ENCODE measurements at regions not wholly inside any gene's neighbourhood (a gene's known extent, or its start where the extent isn't known, plus 50 kb on each side); places are given as distances from the start of the nearest gene placed in this dataset.

GRCh38 chr1:83763361-83764095, 235.4 kb downstream of the TTLL7 start:
- TF ChIP-seq CTCF (IDR thresholded peaks at IDR 0.05) (no peak), POLR2A (IDR thresholded peaks at IDR 0.05) (no peak), EP300 (IDR thresholded peaks at IDR 0.05) (no peak), POLR2AphosphoS5 (IDR thresholded peaks at IDR 0.05) (no peak)
- no peaks in the 10 kb centered on the region for H3K9me3 ChIP-seq
- H3K4me1 ChIP-seq = peaks cover 0 to 9% (median 0%) of the 10 kb centered on the region in 3 donors
- H3K27me3 ChIP-seq = no peaks in the 10 kb centered on the region
- WGBS, 2 donors (ENCODE audit: low coverage in 1 of 2) = 60 to 66% methylated on average over 6 of the region's 6 CpGs
- H3K36me3 ChIP-seq = no peaks in the 10 kb centered on the region
- no peak overlapping the region for H3K4me3 ChIP-seq
- H3K27ac ChIP-seq = no peak overlapping the region
- no peak for ATAC-seq

GRCh38 chr1:83762416-83762815, 236.5 kb downstream of the TTLL7 start:
- Histone ChIP-seq H3K27me3 (no peaks in the 10 kb centered on the region), H3K36me3 (no peaks in the 10 kb centered on the region), H3K27ac (no peak overlapping the region), H3K9me3 (no peaks in the 10 kb centered on the region), H3K4me3 (no peak overlapping the region), H3K4me1 (peaks cover 0 to 9% (median 0%) of the 10 kb centered on the region in 3 donors)
- TF ChIP-seq CTCF (IDR thresholded peaks at IDR 0.05) (no peak), POLR2A (IDR thresholded peaks at IDR 0.05) (no peak), EP300 (IDR thresholded peaks at IDR 0.05) (no peak), POLR2AphosphoS5 (IDR thresholded peaks at IDR 0.05) (no peak)
- ATAC-seq = no peak
- 77 to 84% methylated on average over 3 to 5 of the region's 5 CpGs for WGBS, 2 donors (ENCODE audit: low coverage in 1 of 2)

GRCh38 chr1:83762039-83762365, 236.9 kb downstream of the TTLL7 start:
- no peak overlapping the region for H3K27ac ChIP-seq
- no peaks in the 10 kb centered on the region for H3K9me3 ChIP-seq
- H3K27me3 ChIP-seq = no peaks in the 10 kb centered on the region
- no peak overlapping the region for H3K4me3 ChIP-seq
- H3K4me1 ChIP-seq = peaks cover 0 to 9% (median 0%) of the 10 kb centered on the region in 3 donors
- no peaks in the 10 kb centered on the region for H3K36me3 ChIP-seq
- TF ChIP-seq POLR2AphosphoS5 (IDR thresholded peaks at IDR 0.05) (no peak), POLR2A (IDR thresholded peaks at IDR 0.05) (no peak), CTCF (IDR thresholded peaks at IDR 0.05) (no peak), EP300 (IDR thresholded peaks at IDR 0.05) (no peak)
- no peak for ATAC-seq
- 40 to 69% methylated on average over 3 of the region's 3 CpGs for WGBS, 2 donors (ENCODE audit: low coverage in 1 of 2)

GRCh38 chr1:83761167-83762038, 237.5 kb downstream of the TTLL7 start:
- peaks cover 0 to 9% (median 0%) of the 10 kb centered on the region in 3 donors for H3K4me1 ChIP-seq
- no peak overlapping the region for H3K4me3 ChIP-seq
- no peaks in the 10 kb centered on the region for H3K27me3 ChIP-seq
- ATAC-seq = no peak
- H3K9me3 ChIP-seq = no peaks in the 10 kb centered on the region
- H3K27ac ChIP-seq = no peak overlapping the region
- no peaks in the 10 kb centered on the region for H3K36me3 ChIP-seq
- 15 to 23% methylated on average over 4 to 7 of the region's 8 CpGs for WGBS, 2 donors (ENCODE audit: low coverage in 1 of 2)
- TF ChIP-seq POLR2A (IDR thresholded peaks at IDR 0.05) = no peak

- Histone ChIP-seq H3K27ac (no peak overlapping the region), H3K9me3 (no peaks in the 10 kb centered on the region), H3K36me3 (no peaks in the 10 kb centered on the region), H3K4me1 (peaks cover 0 to 9% (median 0%) of the 10 kb centered on the region in 3 donors), H3K4me3 (no peak overlapping the region), H3K27me3 (no peaks in the 10 kb centered on the region)
- no peak for ATAC-seq
- TF ChIP-seq CTCF (IDR thresholded peaks at IDR 0.05) (no peak), EP300 (IDR thresholded peaks at IDR 0.05) (no peak), POLR2A (IDR thresholded peaks at IDR 0.05) (no peak), POLR2AphosphoS5 (IDR thresholded peaks at IDR 0.05) (no peak)
- 79% methylated on average over 6 of the region's 6 CpGs; no CpG with 5 or more reads in 1 of the 2 donors for WGBS, 2 donors (ENCODE audit: low coverage in 1 of 2)
These were observed 238.5 kb downstream of the TTLL7 start for GRCh38 chr1:83760226-83761021.
